A549 (cell line): ENCODE measurements at regions not wholly inside any gene's neighbourhood (a gene's known extent, or its start where the extent isn't known, plus 50 kb on each side); places are given as distances from the start of the nearest gene placed in this dataset.

Source experiments
- ATAC-seq, 2 experiments: fragments of 200-7000 bp in 1 of 2; fragments of >200 bp in 1 of 2; cut with Nextera tagmentation in 1 of 2; cut with Tn5 transposase in 1 of 2; 3 replicates each; pipeline versions ENCODE4 v1.8.0 to v1.9.1; 2018 to 2020; ENCODE audit warnings: mild to moderate bottlenecking in 1 of 2, moderate library complexity in 1 of 2
- CTCF ChIA-PET: fragments of 300-600 bp; sonication (Branson Sonifier 250); formaldehyde crosslinking; extraction: SDS; loops from one replicate; lab custom pipeline; 2021; ENCODE audit warnings: antibody characterized with exemption, inconsistent platforms; lab: Yijun Ruan, JAX
- POLR2A ChIA-PET: fragments of 350-600 bp; formaldehyde crosslinking; extraction: SDS; loops from one replicate; lab custom pipeline; 2021; ENCODE audit warnings: antibody characterized with exemption, inconsistent platforms; lab: Yijun Ruan, JAX
- DNase-seq, 2 experiments: peaks; one replicate each; pipeline versions ENCODE4 v3.0.0 to v3.0.0-alpha.2; 2011 to 2016; ENCODE audit warnings: low read depth in 1 of 2, low spot score in 1 of 2
- FAIRE-seq: peaks from 2 replicates; lab custom pipeline; 2011; peaks lifted over from hg19 to GRCh38; lab: Jason Lieb, UNC
- H3K27ac ChIP-seq, 2 experiments: fragments of >200 bp; sonication (Bioruptor Twin); formaldehyde crosslinking; 3 replicates each; pipeline ENCODE4 v1.5.1; 2016 to 2017
- H3K4me1 ChIP-seq: fragments of >200 bp; sonication (Bioruptor Twin); formaldehyde crosslinking; 3 replicates; pipeline ENCODE4 v1.6.1; 2016
- H3K4me2 ChIP-seq: fragments of >200 bp; sonication (Bioruptor Twin); formaldehyde crosslinking; 3 replicates; pipeline ENCODE4 v1.6.1; 2016
- H3K4me3 ChIP-seq: fragments of >200 bp; sonication (Bioruptor Twin); formaldehyde crosslinking; 3 replicates; pipeline ENCODE4 v1.5.1; 2016
- H3K9me3 ChIP-seq: fragments of >200 bp; sonication (Bioruptor Twin); formaldehyde crosslinking; 3 replicates; pipeline ENCODE4 v1.6.1; 2016
- CBX2 ChIP-seq: fragments of 200-600 bp; sonication (generic); IDR thresholded peaks from 2 replicates; pipeline ENCODE4 v1.6.1; 2016; ENCODE audit warnings: low read depth, mild to moderate bottlenecking, borderline replicate concordance
- CBX8 ChIP-seq: fragments of 200-600 bp; sonication (generic); IDR thresholded peaks from 2 replicates; pipeline ENCODE4 v1.6.1; 2016
- EHF ChIP-seq: fragments of 250-450 bp; sonication (Bioruptor Pico); IDR thresholded peaks from 2 replicates; pipeline ENCODE4 v1.5.0; 2020; ENCODE audit warnings: mild to moderate bottlenecking
- ESRRA ChIP-seq: fragments of 150-350 bp; IDR thresholded peaks from 2 replicates; pipeline ENCODE4 v1.6.1; 2014; ENCODE audit warnings: mild to moderate bottlenecking, low read length, borderline replicate concordance
- FOSL2 ChIP-seq, 2 experiments: fragments of 450-650 bp in 1 of 2; fragments of >200 bp in 1 of 2; sonication (Bioruptor Twin) in 1 of 2; formaldehyde crosslinking; IDR thresholded peaks; 2 replicates each; pipeline versions ENCODE4 v1.5.0 to v1.6.1; 2016 to 2020; ENCODE audit warnings: mild to moderate bottlenecking in 1 of 2, moderate library complexity in 1 of 2
- GATA3 ChIP-seq: IDR thresholded peaks from 2 replicates; pipeline ENCODE4 v1.6.1; 2012; ENCODE audit warnings: borderline replicate concordance
- HDAC2 ChIP-seq: fragments of 200-600 bp; sonication (generic); IDR thresholded peaks from 2 replicates; pipeline ENCODE4 v1.6.1; 2016
- HOXB13 ChIP-seq: fragments of 250-450 bp; sonication (Bioruptor Pico); IDR thresholded peaks from 2 replicates; pipeline ENCODE4 v1.5.0; 2020; ENCODE audit warnings: low read depth, mild to moderate bottlenecking, moderate library complexity
- JUNB ChIP-seq: fragments of >200 bp; sonication (Bioruptor Twin); formaldehyde crosslinking; IDR thresholded peaks from 2 replicates; pipeline ENCODE4 v1.6.1; 2016
- MYC ChIP-seq: IDR thresholded peaks from 2 replicates; pipeline ENCODE4 v1.6.1; 2012; ENCODE audit warnings: mild to moderate bottlenecking, inconsistent platforms, low read length, improper control_type of control experiment, borderline replicate concordance
- NFE2L2 ChIP-seq: fragments of 150-350 bp; conservative IDR thresholded peaks from 2 replicates; pipeline ENCODE4 v1.6.1; 2014; ENCODE audit warnings: low read length
- POLR2AphosphoS2 ChIP-seq: conservative IDR thresholded peaks from 2 replicates; pipeline ENCODE4 v1.6.1; 2012; ENCODE audit warnings: low read length, improper control_type of control experiment, inconsistent platforms
- RARB ChIP-seq: fragments of 250-450 bp; sonication (Bioruptor Pico); IDR thresholded peaks from 2 replicates; pipeline ENCODE4 v1.8.0; 2021; ENCODE audit warnings: mild to moderate bottlenecking, moderate library complexity
- ZNF302 ChIP-seq: fragments of 250-450 bp; sonication (Bioruptor Pico); IDR thresholded peaks from 2 replicates; pipeline ENCODE4 v1.9.0; 2021; ENCODE audit warnings: inconsistent platforms, mild to moderate bottlenecking, moderate library complexity
- WGBS: methylation state at CpG from one replicate; pipeline ENCODE4 v1.1.6; 2017; ENCODE audit errors: missing lambda C conversion rate; 5-methylcytosine and 5-hydroxymethylcytosine counted together
- TF ChIP-seq, protein P1 (sequence below): fragments of >200 bp; sonication (Bioruptor Twin); formaldehyde crosslinking; IDR thresholded peaks from 3 replicates; pipeline ENCODE4 v1.5.1; 2016
- TF ChIP-seq, protein P2 (sequence below): IDR thresholded peaks from 2 replicates; pipeline ENCODE4 v1.6.1; 2012; ENCODE audit warnings: low read depth, borderline replicate concordance
- TF ChIP-seq, protein P3 (sequence below): fragments of 150-350 bp; IDR thresholded peaks from 2 replicates; pipeline ENCODE4 v1.6.1; 2014; ENCODE audit warnings: low read depth, mild to moderate bottlenecking, low read length
- TF ChIP-seq, protein P4 (sequence below): fragments of >200 bp; sonication (Bioruptor Twin); formaldehyde crosslinking; IDR thresholded peaks from 3 replicates; pipeline ENCODE4 v1.6.1; 2016
- TF ChIP-seq, protein P5 (sequence below): fragments of 200-600 bp; sonication (generic); IDR thresholded peaks from 2 replicates; pipeline ENCODE4 v1.6.1; 2016; ENCODE audit warnings: antibody characterized with exemption, mild to moderate bottlenecking, moderate library complexity

DNA sequence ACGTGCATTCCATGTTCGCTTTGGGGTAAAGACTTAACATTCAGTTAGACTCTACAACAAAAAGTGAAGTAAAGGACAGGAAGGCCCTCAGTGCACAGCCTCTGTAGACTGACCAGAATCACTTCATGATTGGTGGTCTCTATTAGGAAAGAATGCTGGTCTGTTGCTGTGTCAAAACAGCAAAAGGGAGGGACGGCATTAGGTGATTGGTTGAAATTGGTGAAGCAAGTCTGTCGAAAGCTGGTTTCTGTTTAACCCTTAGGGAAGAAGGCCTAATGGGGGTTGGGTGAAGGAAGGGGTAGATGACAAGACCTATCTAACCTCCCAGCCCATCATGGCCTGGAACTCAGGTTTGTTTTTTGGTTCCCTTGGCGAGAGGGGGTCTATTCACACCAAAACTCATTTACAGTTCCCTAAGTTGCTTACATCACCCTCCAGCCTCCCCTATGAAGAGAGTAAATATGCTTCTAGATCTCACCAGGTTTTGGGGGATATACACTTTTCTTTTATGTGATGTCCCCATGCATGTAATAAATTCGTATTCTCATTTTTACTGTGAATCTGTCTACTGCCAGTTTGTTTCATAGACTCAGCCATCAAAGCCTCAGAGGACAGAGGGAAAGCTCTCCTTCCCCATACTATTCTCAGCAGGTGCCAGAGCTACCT lies 65.6 kb downstream of the TMEM17 start:
- no peak for DNase-seq
- TF ChIP-seq CBX8 (no peak), GATA3 (no peak), ESRRA (no peak), NFE2L2 (no peak), CBX2 (no peak), POLR2AphosphoS2 (no peak), RARB (no peak), HDAC2 (no peak), FOSL2 (IDR thresholded peaks at IDR 0.05) (no peak), FOSL2 (CRISPR knock-in tag; IDR thresholded peaks at IDR 0.05) (no peak), EHF (CRISPR knock-in tag) (no peak), ZNF302 (CRISPR knock-in tag) (no peak), MYC (no peak), JUNB (no peak)
- TF ChIP-seq, protein P1, sequence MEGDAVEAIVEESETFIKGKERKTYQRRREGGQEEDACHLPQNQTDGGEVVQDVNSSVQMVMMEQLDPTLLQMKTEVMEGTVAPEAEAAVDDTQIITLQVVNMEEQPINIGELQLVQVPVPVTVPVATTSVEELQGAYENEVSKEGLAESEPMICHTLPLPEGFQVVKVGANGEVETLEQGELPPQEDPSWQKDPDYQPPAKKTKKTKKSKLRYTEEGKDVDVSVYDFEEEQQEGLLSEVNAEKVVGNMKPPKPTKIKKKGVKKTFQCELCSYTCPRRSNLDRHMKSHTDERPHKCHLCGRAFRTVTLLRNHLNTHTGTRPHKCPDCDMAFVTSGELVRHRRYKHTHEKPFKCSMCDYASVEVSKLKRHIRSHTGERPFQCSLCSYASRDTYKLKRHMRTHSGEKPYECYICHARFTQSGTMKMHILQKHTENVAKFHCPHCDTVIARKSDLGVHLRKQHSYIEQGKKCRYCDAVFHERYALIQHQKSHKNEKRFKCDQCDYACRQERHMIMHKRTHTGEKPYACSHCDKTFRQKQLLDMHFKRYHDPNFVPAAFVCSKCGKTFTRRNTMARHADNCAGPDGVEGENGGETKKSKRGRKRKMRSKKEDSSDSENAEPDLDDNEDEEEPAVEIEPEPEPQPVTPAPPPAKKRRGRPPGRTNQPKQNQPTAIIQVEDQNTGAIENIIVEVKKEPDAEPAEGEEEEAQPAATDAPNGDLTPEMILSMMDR, result no peak
- TF ChIP-seq, protein P2, sequence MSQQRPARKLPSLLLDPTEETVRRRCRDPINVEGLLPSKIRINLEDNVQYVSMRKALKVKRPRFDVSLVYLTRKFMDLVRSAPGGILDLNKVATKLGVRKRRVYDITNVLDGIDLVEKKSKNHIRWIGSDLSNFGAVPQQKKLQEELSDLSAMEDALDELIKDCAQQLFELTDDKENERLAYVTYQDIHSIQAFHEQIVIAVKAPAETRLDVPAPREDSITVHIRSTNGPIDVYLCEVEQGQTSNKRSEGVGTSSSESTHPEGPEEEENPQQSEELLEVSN, result no peak
- TF ChIP-seq, protein P3, sequence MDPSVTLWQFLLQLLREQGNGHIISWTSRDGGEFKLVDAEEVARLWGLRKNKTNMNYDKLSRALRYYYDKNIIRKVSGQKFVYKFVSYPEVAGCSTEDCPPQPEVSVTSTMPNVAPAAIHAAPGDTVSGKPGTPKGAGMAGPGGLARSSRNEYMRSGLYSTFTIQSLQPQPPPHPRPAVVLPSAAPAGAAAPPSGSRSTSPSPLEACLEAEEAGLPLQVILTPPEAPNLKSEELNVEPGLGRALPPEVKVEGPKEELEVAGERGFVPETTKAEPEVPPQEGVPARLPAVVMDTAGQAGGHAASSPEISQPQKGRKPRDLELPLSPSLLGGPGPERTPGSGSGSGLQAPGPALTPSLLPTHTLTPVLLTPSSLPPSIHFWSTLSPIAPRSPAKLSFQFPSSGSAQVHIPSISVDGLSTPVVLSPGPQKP, result no peak
- TF ChIP-seq, protein P4, sequence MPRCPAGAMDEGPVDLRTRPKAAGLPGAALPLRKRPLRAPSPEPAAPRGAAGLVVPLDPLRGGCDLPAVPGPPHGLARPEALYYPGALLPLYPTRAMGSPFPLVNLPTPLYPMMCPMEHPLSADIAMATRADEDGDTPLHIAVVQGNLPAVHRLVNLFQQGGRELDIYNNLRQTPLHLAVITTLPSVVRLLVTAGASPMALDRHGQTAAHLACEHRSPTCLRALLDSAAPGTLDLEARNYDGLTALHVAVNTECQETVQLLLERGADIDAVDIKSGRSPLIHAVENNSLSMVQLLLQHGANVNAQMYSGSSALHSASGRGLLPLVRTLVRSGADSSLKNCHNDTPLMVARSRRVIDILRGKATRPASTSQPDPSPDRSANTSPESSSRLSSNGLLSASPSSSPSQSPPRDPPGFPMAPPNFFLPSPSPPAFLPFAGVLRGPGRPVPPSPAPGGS, result no peak
- H3K9me3 ChIP-seq, result no peaks in the 10 kb centered on the region
- H3K4me3 ChIP-seq, result no peak overlapping the region
- ATAC-seq, result no peak
- H3K27ac ChIP-seq, result no peak overlapping the region
- CTCF ChIA-PET, result interaction anchor here (0.5 to 5.6 kb wide), 3 partner anchors 13 to 529 kb away, joined by 3 to 27 read pairs (median 3); no protein-coding TSS in a partner anchor
- H3K4me1 ChIP-seq, result no peaks in the 10 kb centered on the region
- no peak overlapping the region for H3K4me2 ChIP-seq
- FAIRE-seq, result no peak
- WGBS, result 67% methylated on average over 6 of the region's 6 CpGs
- POLR2A ChIA-PET, result no interaction called here

DNA sequence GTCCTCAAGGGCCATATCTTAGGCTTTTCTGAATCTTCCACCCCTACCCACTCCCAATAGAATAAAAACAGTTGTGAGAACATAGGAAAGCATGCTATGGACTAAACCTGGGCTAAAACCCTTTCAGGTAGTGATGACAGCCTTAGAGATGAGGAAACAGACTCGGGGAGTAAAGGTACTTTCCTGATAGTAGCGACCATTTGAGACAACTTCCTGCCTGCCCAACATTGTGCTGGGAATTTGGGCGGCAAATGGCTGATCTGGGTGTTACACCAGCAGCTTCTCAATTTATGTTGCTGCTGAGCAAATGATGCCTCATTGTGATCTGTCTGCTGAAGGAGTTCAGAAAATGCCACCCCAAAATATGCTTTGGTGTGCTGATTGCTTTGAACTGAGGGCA lies 66.6 kb downstream of the TMEM17 start:
- TF ChIP-seq HOXB13 (CRISPR knock-in tag), result no peak
- TF ChIP-seq, protein P5, sequence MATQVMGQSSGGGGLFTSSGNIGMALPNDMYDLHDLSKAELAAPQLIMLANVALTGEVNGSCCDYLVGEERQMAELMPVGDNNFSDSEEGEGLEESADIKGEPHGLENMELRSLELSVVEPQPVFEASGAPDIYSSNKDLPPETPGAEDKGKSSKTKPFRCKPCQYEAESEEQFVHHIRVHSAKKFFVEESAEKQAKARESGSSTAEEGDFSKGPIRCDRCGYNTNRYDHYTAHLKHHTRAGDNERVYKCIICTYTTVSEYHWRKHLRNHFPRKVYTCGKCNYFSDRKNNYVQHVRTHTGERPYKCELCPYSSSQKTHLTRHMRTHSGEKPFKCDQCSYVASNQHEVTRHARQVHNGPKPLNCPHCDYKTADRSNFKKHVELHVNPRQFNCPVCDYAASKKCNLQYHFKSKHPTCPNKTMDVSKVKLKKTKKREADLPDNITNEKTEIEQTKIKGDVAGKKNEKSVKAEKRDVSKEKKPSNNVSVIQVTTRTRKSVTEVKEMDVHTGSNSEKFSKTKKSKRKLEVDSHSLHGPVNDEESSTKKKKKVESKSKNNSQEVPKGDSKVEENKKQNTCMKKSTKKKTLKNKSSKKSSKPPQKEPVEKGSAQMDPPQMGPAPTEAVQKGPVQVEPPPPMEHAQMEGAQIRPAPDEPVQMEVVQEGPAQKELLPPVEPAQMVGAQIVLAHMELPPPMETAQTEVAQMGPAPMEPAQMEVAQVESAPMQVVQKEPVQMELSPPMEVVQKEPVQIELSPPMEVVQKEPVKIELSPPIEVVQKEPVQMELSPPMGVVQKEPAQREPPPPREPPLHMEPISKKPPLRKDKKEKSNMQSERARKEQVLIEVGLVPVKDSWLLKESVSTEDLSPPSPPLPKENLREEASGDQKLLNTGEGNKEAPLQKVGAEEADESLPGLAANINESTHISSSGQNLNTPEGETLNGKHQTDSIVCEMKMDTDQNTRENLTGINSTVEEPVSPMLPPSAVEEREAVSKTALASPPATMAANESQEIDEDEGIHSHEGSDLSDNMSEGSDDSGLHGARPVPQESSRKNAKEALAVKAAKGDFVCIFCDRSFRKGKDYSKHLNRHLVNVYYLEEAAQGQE, result no peak
- WGBS, result 43% methylated on average over 3 of the region's 3 CpGs
- POLR2A ChIA-PET, result no interaction called here
- H3K27ac ChIP-seq, result no peak overlapping the region
- ATAC-seq, result no peak
- FAIRE-seq, result no peak
- H3K4me2 ChIP-seq, result no peak overlapping the region
- H3K9me3 ChIP-seq, result no peaks in the 10 kb centered on the region
- no peak for DNase-seq
- CTCF ChIA-PET, result interaction anchor here (0.6 to 5.6 kb wide), 4 partner anchors 8 to 451 kb away, joined by 3 to 27 read pairs (median 6); no protein-coding TSS in a partner anchor
- H3K4me3 ChIP-seq, result no peak overlapping the region
- H3K4me1 ChIP-seq, result no peaks in the 10 kb centered on the region
